Transverse colon (tissue), 4 donors: ENCODE measurements at regions not wholly inside any gene's neighbourhood (a gene's known extent, or its start where the extent isn't known, plus 50 kb on each side); places are given as distances from the start of the nearest gene placed in this dataset.

ENCODE experiments used
- DNase-seq: peaks from one replicate; pipeline ENCODE4 v3.0.0-alpha.2; 2019
- H3K27ac ChIP-seq, 4 donors: fragments of 200-600 bp; sonication (generic); 2 replicates each; pipeline ENCODE4 v1.5.1; 2016 to 2018; ENCODE audit warnings: inconsistent platforms in 4 of 4
- H3K27me3 ChIP-seq: fragments of 200-600 bp; sonication (generic); 2 replicates; pipeline ENCODE4 v1.5.1; 2017; ENCODE audit warnings: inconsistent platforms
- H3K36me3 ChIP-seq, 4 donors: fragments of 200-600 bp; sonication (generic); 2 replicates each; pipeline ENCODE4 v1.5.1; 2017 to 2019; ENCODE audit warnings: inconsistent platforms in 4 of 4
- H3K4me1 ChIP-seq, 4 donors: fragments of 200-600 bp; sonication (generic); 2 replicates each; pipeline ENCODE4 v1.5.1; 2017 to 2020; ENCODE audit warnings: inconsistent platforms in 4 of 4
- H3K4me3 ChIP-seq, 4 donors: fragments of 200-600 bp; sonication (generic); 1 replicate in 1 of 4; 2 replicates in 3 of 4; pipeline versions ENCODE4 v1.5.1 to v1.6.1; 2017 to 2019; ENCODE audit warnings: inconsistent platforms in 4 of 4
- H3K9me3 ChIP-seq, 2 donors: fragments of 200-600 bp; sonication (generic); 2 replicates each; pipeline ENCODE4 v1.5.1; 2017 to 2019; ENCODE audit warnings: inconsistent platforms in 2 of 2
- EP300 ChIP-seq: sonication (generic); formaldehyde crosslinking; IDR thresholded peaks from one replicate; pipeline ENCODE4 v1.6.1; 2017; ENCODE audit warnings: antibody characterized with exemption, low read depth
- POLR2A ChIP-seq: fragments of 450-650 bp; IDR thresholded peaks from one replicate; pipeline ENCODE4 v1.6.1; 2016; ENCODE audit warnings: antibody characterized with exemption, mild to moderate bottlenecking, moderate library complexity
- POLR2AphosphoS5 ChIP-seq, 3 donors: sonication (generic); formaldehyde crosslinking; IDR thresholded peaks; one replicate each; pipeline ENCODE4 v1.6.1; 2016; ENCODE audit warnings: antibody characterized with exemption in 3 of 3
- WGBS, 2 donors: methylation state at CpG; one replicate each; pipeline ENCODE4 v1.1.5; 2018; ENCODE audit warnings: low coverage in 1 of 2; 5-methylcytosine and 5-hydroxymethylcytosine counted together
- in situ Hi-C, 4 donors: fragments of 200-750 bp; cut with MboI; loops; one replicate each; pipeline versions ENCODE4 v1.15.0 to v1.15.1; 2017; ENCODE audit warnings: low sequenced_read_pairs in 3 of 4, low pct_ligation_motif_present in 1 of 4, low pct_unique_long_range_greater_than_20kb in 1 of 4
- intact Hi-C: fragments of 100-400 bp; cut with DNase I; formaldehyde crosslinking; loops from one replicate; pipeline ENCODE4 v1.15.1; 2023; ENCODE audit warnings: low total_unique reads
- TF ChIP-seq, protein P1 (sequence below), 5 experiments: fragments of 200-600 bp in 3 of 5; fragments of 450-650 bp in 2 of 5; sonication (generic) in 3 of 5; IDR thresholded peaks; 1 replicate in 2 of 5; 2 replicates in 3 of 5; pipeline ENCODE4 v1.5.1; 2016 to 2017; ENCODE audit warnings: antibody characterized with exemption in 5 of 5, inconsistent platforms in 3 of 5, mild to moderate bottlenecking in 2 of 5, moderate library complexity in 1 of 5

DNA sequence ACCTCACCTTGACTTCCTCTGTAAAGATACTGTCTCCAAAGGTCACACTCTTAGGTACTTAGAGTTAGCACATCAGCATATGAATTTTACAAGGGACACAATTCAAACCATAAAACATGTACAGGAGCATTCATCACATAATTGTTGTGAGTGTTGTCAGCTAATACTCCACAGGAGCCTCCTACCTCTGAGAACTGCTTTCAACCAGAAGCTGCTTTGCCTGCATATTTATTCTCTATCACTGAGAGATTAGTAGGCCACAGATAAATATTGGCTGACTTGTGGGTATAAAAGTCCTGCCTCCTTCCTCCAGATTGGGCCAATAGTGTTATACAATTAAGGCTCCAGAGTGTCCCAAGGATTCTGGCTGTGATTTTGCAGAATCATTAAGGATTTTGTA, 1207.0 kb downstream of the XPNPEP1 start:
- no peaks in the 10 kb centered on the region for H3K27me3 ChIP-seq
- H3K36me3 ChIP-seq: no peaks in the 10 kb centered on the region
- DNase-seq: no peak
- H3K4me3 ChIP-seq: no peak overlapping the region
- H3K9me3 ChIP-seq: peaks cover 5 to 7% of the 10 kb centered on the region in 2 donors
- no peak overlapping the region for H3K27ac ChIP-seq
- in situ Hi-C loops: no loop called here
- H3K4me1 ChIP-seq: no peaks in the 10 kb centered on the region
- no peak for TF ChIP-seq POLR2AphosphoS5 (IDR thresholded peaks at IDR 0.05)
- TF ChIP-seq EP300: no peak
- TF ChIP-seq, protein P1, sequence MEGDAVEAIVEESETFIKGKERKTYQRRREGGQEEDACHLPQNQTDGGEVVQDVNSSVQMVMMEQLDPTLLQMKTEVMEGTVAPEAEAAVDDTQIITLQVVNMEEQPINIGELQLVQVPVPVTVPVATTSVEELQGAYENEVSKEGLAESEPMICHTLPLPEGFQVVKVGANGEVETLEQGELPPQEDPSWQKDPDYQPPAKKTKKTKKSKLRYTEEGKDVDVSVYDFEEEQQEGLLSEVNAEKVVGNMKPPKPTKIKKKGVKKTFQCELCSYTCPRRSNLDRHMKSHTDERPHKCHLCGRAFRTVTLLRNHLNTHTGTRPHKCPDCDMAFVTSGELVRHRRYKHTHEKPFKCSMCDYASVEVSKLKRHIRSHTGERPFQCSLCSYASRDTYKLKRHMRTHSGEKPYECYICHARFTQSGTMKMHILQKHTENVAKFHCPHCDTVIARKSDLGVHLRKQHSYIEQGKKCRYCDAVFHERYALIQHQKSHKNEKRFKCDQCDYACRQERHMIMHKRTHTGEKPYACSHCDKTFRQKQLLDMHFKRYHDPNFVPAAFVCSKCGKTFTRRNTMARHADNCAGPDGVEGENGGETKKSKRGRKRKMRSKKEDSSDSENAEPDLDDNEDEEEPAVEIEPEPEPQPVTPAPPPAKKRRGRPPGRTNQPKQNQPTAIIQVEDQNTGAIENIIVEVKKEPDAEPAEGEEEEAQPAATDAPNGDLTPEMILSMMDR (IDR thresholded peaks at IDR 0.05): no peak
- no peak for TF ChIP-seq POLR2A
- intact Hi-C loops: no loop called here

DNA sequence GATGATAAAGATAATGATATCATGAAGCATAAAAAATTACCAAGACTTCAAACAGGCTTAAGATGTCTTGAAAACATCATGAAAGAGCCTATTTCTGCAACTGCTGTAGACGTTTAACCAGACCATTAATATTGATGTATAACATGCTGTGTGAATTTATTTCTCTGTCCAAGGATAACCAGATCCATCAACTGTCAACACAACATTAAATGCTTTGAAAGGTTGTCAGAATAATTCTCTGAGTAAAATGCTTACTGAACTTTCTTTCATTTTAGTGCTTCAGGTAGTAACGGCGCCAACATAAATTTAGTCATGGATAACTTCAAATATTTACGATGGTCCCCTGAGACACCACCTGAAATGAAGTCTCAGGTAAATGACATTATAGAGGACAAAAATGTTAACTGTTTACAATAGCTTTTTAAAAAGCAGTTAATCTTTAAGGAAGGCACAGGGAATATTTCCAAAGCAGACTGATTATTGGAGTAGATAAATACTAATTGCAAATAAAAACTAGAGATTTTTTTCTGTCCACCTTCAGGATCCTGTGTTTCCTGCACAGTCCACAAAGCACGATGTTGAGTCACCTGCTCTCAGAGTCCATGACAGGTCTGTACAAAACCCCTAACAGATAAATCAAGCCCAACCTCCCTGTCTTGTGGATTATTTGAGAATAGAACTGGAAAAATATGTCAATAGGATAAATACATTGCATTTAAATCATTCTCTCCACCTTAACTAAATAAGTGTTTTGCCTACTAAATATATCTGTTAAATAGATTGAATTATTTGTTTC, 1213.2 kb downstream of the XPNPEP1 start:
- no peak for DNase-seq
- 70 to 74% methylated on average over 5 of the region's 5 CpGs for WGBS, 2 donors
- TF ChIP-seq EP300 (no peak), POLR2AphosphoS5 (IDR thresholded peaks at IDR 0.05) (no peak), POLR2A (no peak)
- TF ChIP-seq, protein P1 (IDR thresholded peaks at IDR 0.05): no peak
- no peaks in the 10 kb centered on the region for H3K27me3 ChIP-seq
- no peak overlapping the region for H3K27ac ChIP-seq
- H3K9me3 ChIP-seq: peaks cover 5 to 7% of the 10 kb centered on the region in 2 donors
- H3K4me1 ChIP-seq: no peaks in the 10 kb centered on the region
- in situ Hi-C loops (no loop called here), intact Hi-C loops (no loop called here)
- H3K36me3 ChIP-seq: no peaks in the 10 kb centered on the region
- no peak overlapping the region for H3K4me3 ChIP-seq

DNA sequence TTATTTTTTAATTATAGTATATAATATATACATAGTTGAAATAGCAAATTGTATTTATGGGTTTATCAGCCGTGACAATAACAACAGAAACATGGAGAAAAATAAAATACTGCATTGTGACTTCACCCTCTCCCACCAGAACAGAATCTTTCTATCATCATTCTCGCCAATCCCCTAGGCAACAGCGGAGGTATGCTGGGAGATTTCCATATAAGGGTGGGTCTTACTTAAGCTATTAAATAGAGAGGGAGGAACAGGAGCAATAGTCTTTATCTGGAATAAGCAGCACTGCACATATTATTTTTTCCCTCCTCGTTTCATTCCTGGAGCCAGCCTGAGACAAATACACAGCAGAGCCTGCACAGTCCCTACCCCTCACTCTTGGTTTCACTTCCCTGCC, 1214.9 kb downstream of the XPNPEP1 start:
- no peak for TF ChIP-seq POLR2A
- TF ChIP-seq EP300: no peak
- TF ChIP-seq, protein P1 (IDR thresholded peaks at IDR 0.05): no peak
- TF ChIP-seq POLR2AphosphoS5 (IDR thresholded peaks at IDR 0.05): no peak
- 73 to 83% methylated on average over 4 of the region's 4 CpGs for WGBS, 2 donors
- no peak for DNase-seq
- in situ Hi-C loops (no loop called here), intact Hi-C loops (no loop called here)
- H3K4me1 ChIP-seq: no peaks in the 10 kb centered on the region
- no peak overlapping the region for H3K27ac ChIP-seq
- no peaks in the 10 kb centered on the region for H3K27me3 ChIP-seq
- no peaks in the 10 kb centered on the region for H3K36me3 ChIP-seq
- H3K4me3 ChIP-seq: no peak overlapping the region
- peaks cover 3 to 5% of the 10 kb centered on the region in 2 donors for H3K9me3 ChIP-seq

DNA sequence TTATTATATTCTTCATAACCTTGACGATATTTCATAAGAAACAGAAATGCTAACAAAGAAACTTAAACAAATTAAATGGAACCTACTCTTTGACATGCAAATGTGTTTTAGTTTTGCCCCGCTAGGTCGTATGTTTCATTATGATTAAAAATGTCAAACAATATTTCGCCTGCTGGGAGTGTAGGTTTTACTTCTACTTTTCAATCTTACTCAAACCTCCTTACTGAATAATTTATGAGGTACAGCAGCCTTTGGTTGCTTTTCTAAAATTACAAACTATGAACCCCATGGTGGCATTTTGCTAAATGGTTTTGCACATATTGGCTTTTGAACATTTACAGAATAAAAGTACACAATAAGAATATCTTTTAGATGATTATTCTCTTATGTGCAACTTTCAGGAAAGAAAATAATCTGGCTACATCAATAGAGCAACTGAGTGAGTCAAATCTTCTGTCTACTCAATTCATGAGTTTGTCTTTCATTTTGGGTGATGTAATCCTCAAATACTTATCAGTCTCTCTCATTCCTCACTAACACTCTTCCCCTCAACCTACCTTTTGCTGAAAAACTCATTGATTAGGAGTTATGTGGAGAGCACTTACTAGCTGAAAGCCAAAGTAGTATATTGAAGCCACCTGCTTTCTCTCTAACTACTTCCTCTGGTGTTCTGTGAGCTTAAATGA, 1226.4 kb downstream of the XPNPEP1 start:
- Histone ChIP-seq H3K27me3 (no peaks in the 10 kb centered on the region), H3K9me3 (no peaks in the 10 kb centered on the region), H3K4me1 (no peaks in the 10 kb centered on the region), H3K27ac (no peak overlapping the region), H3K4me3 (no peak overlapping the region), H3K36me3 (no peaks in the 10 kb centered on the region)
- in situ Hi-C loops (no loop called here), intact Hi-C loops (no loop called here)
- no peak for DNase-seq
- WGBS, 2 donors: 71 to 84% methylated on average over 4 of the region's 4 CpGs
- TF ChIP-seq POLR2AphosphoS5 (IDR thresholded peaks at IDR 0.05) (no peak), POLR2A (no peak), EP300 (no peak)
- TF ChIP-seq, protein P1 (IDR thresholded peaks at IDR 0.05): no peak
